Type B pancreatic cell (in vitro differentiated cells): ENCODE measurements at regions not wholly inside any gene's neighbourhood (a gene's known extent, or its start where the extent isn't known, plus 50 kb on each side); places are given as distances from the start of the nearest gene placed in this dataset.

Source experiments
- DNase-seq: peaks from one replicate; pipeline ENCODE4 v3.0.0; 2021; ENCODE audit warnings: mixed read lengths; ENCODE audit not compliant: unreplicated experiment; ENCODE audit errors: extremely low spot score
- H3K27ac Mint-ChIP-seq: 2 replicates; pipeline ENCODE4 v1.8.0; 2021; ENCODE audit warnings: mild to moderate bottlenecking, mixed read lengths
- H3K27me3 Mint-ChIP-seq: 2 replicates; pipeline ENCODE4 v1.8.0; 2021; ENCODE audit warnings: mixed read lengths
- H3K36me3 Mint-ChIP-seq: 2 replicates; pipeline ENCODE4 v1.8.0; 2021; ENCODE audit warnings: mixed read lengths
- H3K4me1 Mint-ChIP-seq: one replicate; pipeline ENCODE4 v1.8.0; 2021; ENCODE audit warnings: mixed read lengths; ENCODE audit not compliant: unreplicated experiment
- H3K4me3 Mint-ChIP-seq: 2 replicates; pipeline ENCODE4 v1.8.0; 2021; ENCODE audit warnings: mild to moderate bottlenecking, mixed read lengths
- H3K9me3 Mint-ChIP-seq: 2 replicates; pipeline ENCODE4 v1.8.0; 2021; ENCODE audit warnings: mixed read lengths
- CTCF ChIP-seq: fragments of 200-600 bp; sonication (generic); conservative IDR thresholded peaks from 2 replicates; pipeline ENCODE4 v1.5.0; 2021; ENCODE audit warnings: antibody characterized with exemption, mild to moderate bottlenecking

- TF ChIP-seq CTCF, result no peak
- Mint-ChIP-seq H3K27me3 (no peaks in the 10 kb centered on the region), H3K4me3 (no peak overlapping the region), H3K36me3 (no peaks in the 10 kb centered on the region), H3K4me1 (peaks cover 32% of the 10 kb centered on the region), H3K27ac (no peak overlapping the region), H3K9me3 (no peaks in the 10 kb centered on the region)
- no peak for DNase-seq
Observed at GRCh38 chr3:170636400-170636973, 50.6 kb upstream of the SLC7A14 start.
